Activated T-cell treated with anti-CD3 and anti-CD28 coated beads, Interleukin-2, amount 50 U/mL, for 4 hours (primary cell): ENCODE measurements at regions not wholly inside any gene's neighbourhood (a gene's known extent, or its start where the extent isn't known, plus 50 kb on each side); places are given as distances from the start of the nearest gene placed in this dataset.
"Not testable (repeated sequence)": the region's sequence is repeated elsewhere in the genome, so short reads cannot be mapped to it uniquely, and the experiment has no call there.

Experiments used
- ATAC-seq, 2 donors: fragments of 200-7000 bp; cut with Tn5 transposase; one replicate each; pipeline ENCODE4 v1.10.0; 2021
- DNase-seq: peaks from one replicate; pipeline ENCODE4 v3.0.0-alpha.2; 2020
- H3K27me3 Mint-ChIP-seq: one replicate; pipeline ENCODE4 v1.8.0; 2021; ENCODE audit warnings: low read depth, mixed read lengths
- H3K36me3 Mint-ChIP-seq: one replicate; pipeline ENCODE4 v1.8.0; 2022; ENCODE audit warnings: mixed read lengths; ENCODE audit not compliant: insufficient read depth
- H3K4me1 Mint-ChIP-seq: one replicate; pipeline ENCODE4 v1.8.0; 2021; ENCODE audit warnings: low read depth, mixed read lengths
- H3K4me3 Mint-ChIP-seq: one replicate; pipeline ENCODE4 v1.8.0; 2021; ENCODE audit warnings: mild to moderate bottlenecking, moderate library complexity, mixed read lengths
- H3K9me3 Mint-ChIP-seq: one replicate; pipeline ENCODE4 v1.8.0; 2021; ENCODE audit warnings: mixed read lengths

GRCh38 chr6:121627761-121628160 lies 192.3 kb downstream of the GJA1 start:
- DNase-seq (no peak), ATAC-seq (no peak)
- H3K4me1 Mint-ChIP-seq = no peaks in the 10 kb centered on the region
- H3K4me3 Mint-ChIP-seq = no peak overlapping the region
- peaks cover 6% of the 10 kb centered on the region for H3K9me3 Mint-ChIP-seq
- no peaks in the 10 kb centered on the region for H3K27me3 Mint-ChIP-seq
- no peaks in the 10 kb centered on the region for H3K36me3 Mint-ChIP-seq

DNA sequence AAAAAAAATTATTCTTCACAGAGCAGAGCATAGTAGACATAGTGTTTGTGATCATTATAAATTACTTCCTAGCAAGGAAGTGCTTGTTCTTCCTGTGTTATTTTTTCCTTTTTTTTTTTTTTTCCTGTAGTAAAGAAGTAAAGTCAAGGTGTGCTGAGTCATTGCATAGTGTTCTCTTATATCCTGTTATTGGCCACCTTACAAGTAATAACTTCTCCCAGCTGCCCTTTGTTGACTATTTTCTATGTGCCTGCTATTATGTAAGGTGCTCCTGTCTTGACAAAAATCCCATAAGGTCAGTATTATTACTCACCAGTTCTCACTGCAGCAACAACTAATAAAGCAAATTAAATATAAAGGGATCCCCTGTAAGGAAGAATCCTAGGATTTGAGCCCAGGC lies 195.3 kb downstream of the GJA1 start:
- no peak for DNase-seq

DNA sequence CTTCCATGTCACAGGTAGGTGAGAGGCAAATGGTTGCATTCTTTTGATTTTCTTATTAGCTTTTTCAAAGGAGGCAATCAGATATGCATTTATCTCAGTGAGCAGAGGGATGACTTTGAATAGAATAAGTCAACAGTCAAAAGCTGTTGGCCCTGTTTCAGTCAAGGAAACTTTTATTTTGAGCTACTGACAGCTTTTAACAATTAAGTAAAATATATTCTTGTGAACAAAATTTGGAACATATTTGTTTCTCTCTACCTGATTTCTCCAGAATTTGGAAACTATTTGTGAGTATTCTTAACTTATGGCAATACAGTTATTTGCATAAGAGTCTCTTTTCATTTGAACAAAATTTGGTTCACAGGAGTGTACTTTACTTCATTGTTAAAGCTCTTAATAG lies 196.3 kb downstream of the GJA1 start:
- not testable (repeated sequence) for H3K36me3 Mint-ChIP-seq, DNase-seq, H3K4me3 Mint-ChIP-seq, H3K4me1 Mint-ChIP-seq, H3K27me3 Mint-ChIP-seq, ATAC-seq
- H3K9me3 Mint-ChIP-seq = peaks cover 13% of the 10 kb centered on the region

More for the DNA sequence above, 195.3 kb downstream of the GJA1 start:
- peaks cover 9% of the 10 kb centered on the region for H3K9me3 Mint-ChIP-seq
- no peaks in the 10 kb centered on the region for H3K36me3 Mint-ChIP-seq
- no peaks in the 10 kb centered on the region for H3K4me1 Mint-ChIP-seq
- H3K27me3 Mint-ChIP-seq = no peaks in the 10 kb centered on the region
- no peak for ATAC-seq
- no peak overlapping the region for H3K4me3 Mint-ChIP-seq

DNA sequence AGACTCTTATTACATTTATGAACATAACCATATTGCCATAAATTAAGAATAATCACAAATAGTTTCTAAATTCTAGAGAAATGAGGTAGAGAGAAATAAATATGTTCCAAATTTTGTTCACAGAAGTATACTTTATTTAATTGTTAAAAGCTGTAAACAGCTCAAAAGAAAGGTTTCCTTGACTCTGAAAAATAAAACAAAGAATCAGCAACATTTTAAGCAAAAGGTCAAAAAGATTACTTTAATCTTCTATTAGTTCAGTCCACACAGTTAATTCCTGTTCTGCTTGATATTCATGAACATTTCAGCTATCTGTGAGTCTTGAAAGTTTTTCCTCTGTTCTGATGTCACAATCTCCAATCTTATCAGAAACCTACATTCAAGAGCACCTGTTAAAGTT lies 197.9 kb downstream of the GJA1 start:
- DNase-seq (no peak), ATAC-seq (no peak)
- H3K9me3 Mint-ChIP-seq = peaks cover 14% of the 10 kb centered on the region
- no peaks in the 10 kb centered on the region for H3K36me3 Mint-ChIP-seq
- H3K27me3 Mint-ChIP-seq = no peaks in the 10 kb centered on the region
- no peaks in the 10 kb centered on the region for H3K4me1 Mint-ChIP-seq
- no peak overlapping the region for H3K4me3 Mint-ChIP-seq

DNA sequence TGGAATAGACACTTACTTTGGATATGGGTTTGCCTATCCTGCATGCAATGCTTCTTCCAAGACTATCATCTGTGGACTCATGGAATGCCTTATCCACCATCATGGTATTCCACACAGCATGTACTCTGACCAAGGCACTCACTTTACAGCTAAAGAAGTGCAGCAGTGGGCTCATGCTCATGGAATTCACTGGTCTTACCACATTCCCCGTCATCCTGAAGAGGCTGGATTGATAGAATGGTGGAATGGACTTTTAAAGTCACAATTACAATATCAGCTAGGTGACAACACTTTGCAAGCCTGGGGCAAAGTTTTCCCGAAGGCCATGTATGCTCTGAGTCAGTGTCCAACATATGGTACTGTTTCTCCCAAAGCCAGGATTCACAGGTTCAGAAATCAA lies 199.1 kb downstream of the GJA1 start:
- not testable (repeated sequence) for H3K27me3 Mint-ChIP-seq, H3K4me1 Mint-ChIP-seq, ATAC-seq, H3K4me3 Mint-ChIP-seq, DNase-seq, H3K36me3 Mint-ChIP-seq
- H3K9me3 Mint-ChIP-seq = peaks cover 14% of the 10 kb centered on the region

GRCh38 chr6:121635355-121635754 lies 199.9 kb downstream of the GJA1 start:
- H3K4me3 Mint-ChIP-seq = no peak overlapping the region
- DNase-seq = no peak
- peaks cover 14% of the 10 kb centered on the region for H3K9me3 Mint-ChIP-seq
- no peak for ATAC-seq
- H3K36me3 Mint-ChIP-seq = no peaks in the 10 kb centered on the region
- H3K27me3 Mint-ChIP-seq = no peaks in the 10 kb centered on the region
- no peaks in the 10 kb centered on the region for H3K4me1 Mint-ChIP-seq

- ATAC-seq, H3K36me3 Mint-ChIP-seq, DNase-seq, H3K4me3 Mint-ChIP-seq, H3K4me1 Mint-ChIP-seq, H3K27me3 Mint-ChIP-seq: not testable (repeated sequence)
- peaks cover 14% of the 10 kb centered on the region for H3K9me3 Mint-ChIP-seq
Measured at GRCh38 chr6:121636217-121636616, 200.8 kb downstream of the GJA1 start.

GRCh38 chr6:121639021-121639420 lies 203.6 kb downstream of the GJA1 start:
- Mint-ChIP-seq H3K4me3 (no peak overlapping the region), H3K36me3 (no peaks in the 10 kb centered on the region), H3K9me3 (peaks cover 8% of the 10 kb centered on the region), H3K27me3 (no peaks in the 10 kb centered on the region), H3K4me1 (no peaks in the 10 kb centered on the region)
- DNase-seq (no peak), ATAC-seq (no peak)

DNA sequence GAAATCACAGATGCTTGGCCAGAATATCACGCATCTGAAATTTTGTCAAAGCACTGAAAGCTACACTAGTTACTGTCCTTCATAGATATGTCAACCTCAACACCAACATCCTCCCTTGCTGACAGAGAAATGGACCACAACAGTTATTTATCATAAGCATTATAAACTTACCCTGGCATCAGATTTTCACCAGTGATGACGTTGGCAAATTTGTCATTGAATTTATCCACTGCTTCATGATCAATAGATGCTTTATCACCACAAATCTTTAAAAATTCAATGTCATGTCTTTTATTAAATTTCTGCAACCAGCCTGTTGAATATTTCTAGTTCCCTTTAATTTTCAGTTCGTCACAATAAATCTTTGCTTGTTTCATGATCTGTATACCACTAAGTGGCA lies 205.7 kb downstream of the GJA1 start:
- H3K36me3 Mint-ChIP-seq = no peaks in the 10 kb centered on the region
- no peak overlapping the region for H3K4me3 Mint-ChIP-seq
- H3K9me3 Mint-ChIP-seq = peaks cover 4% of the 10 kb centered on the region
- DNase-seq (no peak), ATAC-seq (no peak)
- no peaks in the 10 kb centered on the region for H3K27me3 Mint-ChIP-seq
- H3K4me1 Mint-ChIP-seq = peaks cover 8% of the 10 kb centered on the region

DNA sequence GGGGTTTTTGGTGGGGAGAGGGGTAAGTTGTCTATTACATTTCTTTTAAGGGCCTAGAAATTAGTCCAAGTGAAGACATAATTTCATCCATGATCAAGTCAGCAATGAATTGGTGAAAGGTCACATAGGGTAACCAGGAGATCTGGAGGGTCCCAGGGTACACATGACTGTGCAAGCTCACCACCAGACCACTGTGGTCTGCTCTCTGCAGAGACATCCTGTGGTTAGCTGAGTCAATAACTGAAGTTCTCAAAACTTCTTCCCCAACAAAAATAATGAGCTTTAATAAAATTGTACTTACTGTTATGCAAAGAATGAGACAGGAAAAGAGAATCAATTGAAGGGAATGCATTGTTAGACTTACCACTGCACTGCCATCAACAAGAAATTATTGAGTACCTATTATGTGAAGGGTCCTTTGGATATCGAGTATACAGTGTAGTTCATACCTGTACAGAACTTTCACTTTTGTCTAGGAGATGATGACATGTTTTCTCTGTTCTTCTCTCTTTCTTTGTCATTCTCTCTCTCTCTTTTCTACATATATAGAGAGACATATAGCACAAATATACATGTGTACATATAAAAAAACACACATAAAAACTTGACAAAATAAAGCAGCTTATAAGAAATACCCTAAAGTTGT lies 209.8 kb downstream of the GJA1 start:
- H3K36me3 Mint-ChIP-seq = no peaks in the 10 kb centered on the region
- H3K4me3 Mint-ChIP-seq = no peak overlapping the region
- H3K4me1 Mint-ChIP-seq = peaks cover 15% of the 10 kb centered on the region
- DNase-seq (no peak), ATAC-seq (peak; percentile 37 to 58)
- H3K9me3 Mint-ChIP-seq = no peaks in the 10 kb centered on the region
- no peaks in the 10 kb centered on the region for H3K27me3 Mint-ChIP-seq

DNA sequence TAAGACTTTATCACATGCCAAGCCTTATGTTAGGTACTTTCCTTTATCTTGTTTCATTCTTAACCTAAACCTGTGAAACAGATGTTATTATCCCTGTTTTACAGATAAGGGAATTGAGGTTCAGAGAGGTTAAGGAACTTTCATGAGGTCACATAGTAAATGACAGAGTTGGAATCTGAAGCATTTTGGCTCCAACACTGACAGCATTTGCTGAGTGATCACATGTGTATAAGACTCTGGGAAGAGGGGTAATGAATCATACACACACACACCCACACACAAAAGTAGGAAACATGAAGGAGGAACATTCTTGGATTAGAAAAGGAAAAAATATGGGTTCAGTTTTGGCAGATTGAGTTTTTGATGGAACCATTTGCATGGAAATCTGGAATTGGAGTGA lies 212.5 kb downstream of the GJA1 start:
- Mint-ChIP-seq H3K4me3 (no peak overlapping the region), H3K4me1 (peaks cover 30% of the 10 kb centered on the region), H3K36me3 (no peaks in the 10 kb centered on the region), H3K9me3 (no peaks in the 10 kb centered on the region), H3K27me3 (no peaks in the 10 kb centered on the region)
- ATAC-seq (no peak), DNase-seq (no peak)

DNA sequence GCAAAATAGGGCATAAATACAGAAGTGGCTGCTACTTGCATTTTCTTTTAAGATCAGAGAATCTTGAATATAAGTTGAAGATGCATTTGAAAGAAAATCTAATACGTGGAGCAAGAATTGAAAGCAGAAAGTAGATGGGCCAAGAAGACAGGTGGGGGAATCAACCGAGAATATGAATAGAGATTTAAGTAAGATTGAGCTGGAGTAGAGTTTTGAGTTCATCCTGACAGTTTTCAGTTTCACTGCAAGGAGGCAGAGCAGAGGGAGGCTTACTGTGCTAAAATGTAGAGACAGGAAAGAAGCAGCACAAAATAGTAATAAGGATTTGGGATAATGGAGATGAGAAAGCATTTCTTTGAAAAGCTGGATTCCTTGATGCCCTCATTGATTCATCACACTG lies 214.5 kb downstream of the GJA1 start:
- Mint-ChIP-seq H3K4me1 (peaks cover 36% of the 10 kb centered on the region), H3K4me3 (no peak overlapping the region)
- ATAC-seq = peak; percentile 32 to 37

GRCh38 chr6:121651420-121651819 lies 216.0 kb downstream of the GJA1 start:
- DNase-seq (no peak), ATAC-seq (no peak)
- no peaks in the 10 kb centered on the region for H3K27me3 Mint-ChIP-seq
- H3K36me3 Mint-ChIP-seq = no peaks in the 10 kb centered on the region
- H3K4me1 Mint-ChIP-seq = peaks cover 28% of the 10 kb centered on the region
- no peaks in the 10 kb centered on the region for H3K9me3 Mint-ChIP-seq
- H3K4me3 Mint-ChIP-seq = no peak overlapping the region

More for the DNA sequence above, 214.5 kb downstream of the GJA1 start:
- Mint-ChIP-seq H3K36me3 (no peaks in the 10 kb centered on the region), H3K9me3 (no peaks in the 10 kb centered on the region), H3K27me3 (no peaks in the 10 kb centered on the region)
- DNase-seq = no peak

- DNase-seq = no peak
- Mint-ChIP-seq H3K4me1 (peaks cover 28% of the 10 kb centered on the region), H3K36me3 (no peaks in the 10 kb centered on the region), H3K9me3 (no peaks in the 10 kb centered on the region), H3K4me3 (no peak overlapping the region), H3K27me3 (no peaks in the 10 kb centered on the region)
- no peak for ATAC-seq
Measured at GRCh38 chr6:121652223-121652622, 216.8 kb downstream of the GJA1 start.

DNA sequence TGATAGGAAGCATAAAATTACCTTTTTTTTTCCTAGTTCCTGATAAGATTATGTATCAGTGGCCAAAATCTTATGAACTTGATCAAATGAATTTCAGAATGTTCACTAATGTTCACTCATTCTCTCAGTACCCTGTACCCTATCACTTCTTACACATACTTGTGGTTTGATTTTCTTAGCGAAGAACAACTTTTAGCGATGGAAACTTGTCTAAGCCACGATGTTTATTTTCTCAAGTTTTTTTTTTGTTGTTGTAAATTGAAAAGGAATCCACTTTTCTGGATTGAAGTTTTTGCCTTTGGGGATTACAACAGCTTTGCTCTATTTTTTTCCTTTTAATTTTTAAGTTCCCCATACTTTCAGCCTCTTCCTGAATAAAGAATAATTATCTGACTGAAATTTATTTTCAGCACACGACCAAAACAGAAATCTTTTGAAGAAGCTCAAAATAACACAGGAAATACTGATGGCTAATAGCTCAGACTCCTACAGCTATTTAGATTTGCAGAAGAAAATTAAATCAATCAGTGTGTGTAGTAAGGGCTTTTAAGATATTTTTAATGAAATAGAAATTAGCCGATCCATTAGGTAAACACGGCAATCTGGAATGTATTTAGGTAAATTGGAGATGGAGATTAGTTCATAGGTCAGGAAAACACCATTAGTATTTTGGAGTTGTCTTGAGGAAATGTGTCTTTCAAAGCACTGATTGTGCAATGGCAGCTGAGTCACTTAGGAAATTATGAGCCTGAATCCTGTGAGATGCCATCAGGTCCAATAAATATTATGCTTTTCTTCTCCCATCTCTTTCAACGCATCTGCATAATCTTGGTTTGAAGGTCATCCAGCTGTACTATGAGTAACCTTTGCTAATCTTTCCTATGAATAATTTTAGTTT lies 217.5 kb downstream of the GJA1 start:
- no peak for DNase-seq
- Mint-ChIP-seq H3K36me3 (no peaks in the 10 kb centered on the region), H3K27me3 (no peaks in the 10 kb centered on the region), H3K9me3 (no peaks in the 10 kb centered on the region), H3K4me1 (peaks cover 28% of the 10 kb centered on the region), H3K4me3 (no peak overlapping the region)
- no peak for ATAC-seq
